ENCODE measurements at regions not wholly inside any gene's neighbourhood (a gene's known extent, or its start where the extent isn't known, plus 50 kb on each side); places are given as distances from the start of the nearest gene placed in this dataset.
"Not testable (repeated sequence)": the region's sequence is repeated elsewhere in the genome, so short reads cannot be mapped to it uniquely, and the experiment has no call there.

GRCh38 chr14:66312451-66312850 is 173.7 kb upstream of the CCDC196 start:
- TF ChIP-seq CTCF (IDR thresholded peaks at IDR 0.05; ENCODE audit: low read depth, low read length) = no peak
- no peak overlapping the region for H3K4me3 ChIP-seq (ENCODE audit: low read depth, low read length)

GRCh38 chr14:66315098-66315497 is 171.1 kb upstream of the CCDC196 start:
- no peak overlapping the region for H3K4me3 ChIP-seq (ENCODE audit: low read depth, low read length)
- no peak for TF ChIP-seq CTCF (IDR thresholded peaks at IDR 0.05; ENCODE audit: low read depth, low read length)

GRCh38 chr14:66315548-66315947 is 170.6 kb upstream of the CCDC196 start:
- TF ChIP-seq CTCF (IDR thresholded peaks at IDR 0.05; ENCODE audit: low read depth, low read length) = no peak
- no peak overlapping the region for H3K4me3 ChIP-seq (ENCODE audit: low read depth, low read length)

- no peak overlapping the region for H3K4me3 ChIP-seq (ENCODE audit: low read depth, low read length)
- no peak for TF ChIP-seq CTCF (IDR thresholded peaks at IDR 0.05; ENCODE audit: low read depth, low read length)
Observed at GRCh38 chr14:66322564-66322963, 163.6 kb upstream of the CCDC196 start.

- TF ChIP-seq CTCF (IDR thresholded peaks at IDR 0.05; ENCODE audit: low read depth, low read length) = no peak
- H3K4me3 ChIP-seq (ENCODE audit: low read depth, low read length) = no peak overlapping the region
Observed at GRCh38 chr14:66330228-66330627, 155.9 kb upstream of the CCDC196 start.

GRCh38 chr14:66330916-66331315 is 155.3 kb upstream of the CCDC196 start:
- H3K4me3 ChIP-seq (ENCODE audit: low read depth, low read length) = no peak overlapping the region
- no peak for TF ChIP-seq CTCF (IDR thresholded peaks at IDR 0.05; ENCODE audit: low read depth, low read length)

- not testable (repeated sequence) for H3K4me3 ChIP-seq (ENCODE audit: low read depth, low read length)
Observed at GRCh38 chr14:66333293-66333692, 152.9 kb upstream of the CCDC196 start.

- H3K4me3 ChIP-seq (ENCODE audit: low read depth, low read length) = no peak overlapping the region
- TF ChIP-seq CTCF (IDR thresholded peaks at IDR 0.05; ENCODE audit: low read depth, low read length) = no peak
Observed at GRCh38 chr14:66341239-66341638, 144.9 kb upstream of the CCDC196 start.
